Testis (tissue), 2 donors: ENCODE measurements at regions not wholly inside any gene's neighbourhood (a gene's known extent, or its start where the extent isn't known, plus 50 kb on each side); places are given as distances from the start of the nearest gene placed in this dataset.

ENCODE experiments used
- POLR2A ChIP-seq: fragments of 450-650 bp; IDR thresholded peaks from one replicate; pipeline ENCODE4 v1.6.1; 2017; ENCODE audit warnings: antibody characterized with exemption, mild to moderate bottlenecking, moderate library complexity
- TF ChIP-seq, protein P1 (sequence below), 3 experiments: fragments of 450-650 bp in 2 of 3; fragments of 200-600 bp in 1 of 3; sonication (generic) in 1 of 3; IDR thresholded peaks; one replicate each; pipeline ENCODE4 v1.5.1; 2016 to 2019; ENCODE audit warnings: antibody characterized with exemption in 3 of 3, mild to moderate bottlenecking in 2 of 3, moderate library complexity in 1 of 3

DNA sequence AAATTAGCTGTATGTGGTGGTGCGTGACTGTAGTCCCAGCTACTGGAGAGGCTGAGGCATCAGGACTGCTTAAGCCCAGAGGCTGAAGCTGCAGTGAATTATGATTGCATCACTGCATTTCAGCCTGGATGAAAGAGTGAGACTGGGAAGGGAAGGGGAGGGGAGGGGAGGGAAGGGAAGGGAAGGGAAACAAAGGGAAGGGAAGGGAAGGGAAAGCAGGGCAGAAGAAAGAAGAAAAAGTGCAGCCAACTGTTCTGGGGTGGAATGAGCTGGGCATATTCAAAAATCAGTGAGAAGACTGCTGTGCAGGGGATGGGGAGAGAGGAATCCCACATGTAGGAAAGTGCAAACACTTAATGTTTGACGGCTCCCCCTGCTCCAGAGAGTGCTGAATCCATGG is 905.5 kb downstream of the UQCRFS1 start:
- TF ChIP-seq, protein P1, sequence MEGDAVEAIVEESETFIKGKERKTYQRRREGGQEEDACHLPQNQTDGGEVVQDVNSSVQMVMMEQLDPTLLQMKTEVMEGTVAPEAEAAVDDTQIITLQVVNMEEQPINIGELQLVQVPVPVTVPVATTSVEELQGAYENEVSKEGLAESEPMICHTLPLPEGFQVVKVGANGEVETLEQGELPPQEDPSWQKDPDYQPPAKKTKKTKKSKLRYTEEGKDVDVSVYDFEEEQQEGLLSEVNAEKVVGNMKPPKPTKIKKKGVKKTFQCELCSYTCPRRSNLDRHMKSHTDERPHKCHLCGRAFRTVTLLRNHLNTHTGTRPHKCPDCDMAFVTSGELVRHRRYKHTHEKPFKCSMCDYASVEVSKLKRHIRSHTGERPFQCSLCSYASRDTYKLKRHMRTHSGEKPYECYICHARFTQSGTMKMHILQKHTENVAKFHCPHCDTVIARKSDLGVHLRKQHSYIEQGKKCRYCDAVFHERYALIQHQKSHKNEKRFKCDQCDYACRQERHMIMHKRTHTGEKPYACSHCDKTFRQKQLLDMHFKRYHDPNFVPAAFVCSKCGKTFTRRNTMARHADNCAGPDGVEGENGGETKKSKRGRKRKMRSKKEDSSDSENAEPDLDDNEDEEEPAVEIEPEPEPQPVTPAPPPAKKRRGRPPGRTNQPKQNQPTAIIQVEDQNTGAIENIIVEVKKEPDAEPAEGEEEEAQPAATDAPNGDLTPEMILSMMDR (IDR thresholded peaks at IDR 0.05): no peak
- no peak for TF ChIP-seq POLR2A
